Cardiac muscle cell (in vitro differentiated cells and primary cell): ENCODE measurements at regions not wholly inside any gene's neighbourhood (a gene's known extent, or its start where the extent isn't known, plus 50 kb on each side); places are given as distances from the start of the nearest gene placed in this dataset.

ENCODE experiments used
- DNase-seq, 2 donors: peaks; one replicate each; pipeline versions ENCODE4 v3.0.0 to v3.0.0-alpha.2; 2010 to 2017; ENCODE audit warnings: low read depth in 1 of 2, low spot score in 1 of 2
- H3K27ac ChIP-seq: fragments of 200-600 bp; sonication (generic); 2 replicates; pipeline ENCODE4 v1.5.1; 2016
- H3K27me3 ChIP-seq: fragments of 200-600 bp; sonication (generic); 2 replicates; pipeline ENCODE4 v1.6.0; 2016; ENCODE audit warnings: control low read depth
- H3K36me3 ChIP-seq: fragments of 200-600 bp; sonication (generic); 2 replicates; pipeline ENCODE4 v1.5.1; 2016; ENCODE audit warnings: control low read depth
- H3K4me1 ChIP-seq: fragments of 200-600 bp; sonication (generic); 2 replicates; pipeline ENCODE4 v1.8.1; 2017; ENCODE audit warnings: low read depth, mild to moderate bottlenecking, mixed run types
- H3K4me3 ChIP-seq: fragments of 200-600 bp; sonication (generic); 2 replicates; pipeline ENCODE4 v1.5.1; 2016; ENCODE audit warnings: mild to moderate bottlenecking
- H3K9me3 ChIP-seq: fragments of 200-600 bp; sonication (generic); 2 replicates; pipeline ENCODE4 v1.5.1; 2017; ENCODE audit warnings: low read depth, mild to moderate bottlenecking, control low read depth
- TF ChIP-seq, protein P1 (sequence below): IDR thresholded peaks from 2 replicates; pipeline ENCODE4 v1.5.1; 2012; ENCODE audit warnings: low read depth, mild to moderate bottlenecking, low read length

DNA sequence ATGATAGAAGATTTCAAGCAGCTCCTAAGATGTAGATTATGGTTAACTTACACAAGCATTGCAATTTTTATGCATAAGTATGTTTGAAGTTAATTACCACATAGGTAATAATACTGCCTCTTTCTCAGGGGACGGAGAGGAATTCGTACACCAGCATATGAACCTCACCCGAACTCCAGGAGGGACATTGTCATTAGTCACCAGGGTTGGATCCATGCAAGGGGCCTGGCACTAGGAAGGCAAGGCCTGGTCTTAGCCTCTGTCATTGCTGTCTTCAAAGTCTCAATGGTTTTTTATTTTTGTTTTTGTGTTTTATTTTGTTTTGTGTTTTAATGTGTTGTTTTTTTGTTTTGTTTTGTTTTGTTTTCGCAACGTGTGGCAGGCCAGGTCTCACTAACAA lies 145.6 kb upstream of the PPP2R2D start:
- Histone ChIP-seq H3K27me3 (no peaks in the 10 kb centered on the region), H3K9me3 (no peaks in the 10 kb centered on the region), H3K27ac (no peak overlapping the region), H3K4me1 (peaks cover 7% of the 10 kb centered on the region), H3K36me3 (no peaks in the 10 kb centered on the region), H3K4me3 (no peak overlapping the region)
- TF ChIP-seq, protein P1, sequence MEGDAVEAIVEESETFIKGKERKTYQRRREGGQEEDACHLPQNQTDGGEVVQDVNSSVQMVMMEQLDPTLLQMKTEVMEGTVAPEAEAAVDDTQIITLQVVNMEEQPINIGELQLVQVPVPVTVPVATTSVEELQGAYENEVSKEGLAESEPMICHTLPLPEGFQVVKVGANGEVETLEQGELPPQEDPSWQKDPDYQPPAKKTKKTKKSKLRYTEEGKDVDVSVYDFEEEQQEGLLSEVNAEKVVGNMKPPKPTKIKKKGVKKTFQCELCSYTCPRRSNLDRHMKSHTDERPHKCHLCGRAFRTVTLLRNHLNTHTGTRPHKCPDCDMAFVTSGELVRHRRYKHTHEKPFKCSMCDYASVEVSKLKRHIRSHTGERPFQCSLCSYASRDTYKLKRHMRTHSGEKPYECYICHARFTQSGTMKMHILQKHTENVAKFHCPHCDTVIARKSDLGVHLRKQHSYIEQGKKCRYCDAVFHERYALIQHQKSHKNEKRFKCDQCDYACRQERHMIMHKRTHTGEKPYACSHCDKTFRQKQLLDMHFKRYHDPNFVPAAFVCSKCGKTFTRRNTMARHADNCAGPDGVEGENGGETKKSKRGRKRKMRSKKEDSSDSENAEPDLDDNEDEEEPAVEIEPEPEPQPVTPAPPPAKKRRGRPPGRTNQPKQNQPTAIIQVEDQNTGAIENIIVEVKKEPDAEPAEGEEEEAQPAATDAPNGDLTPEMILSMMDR: no peak
- no peak for DNase-seq

- H3K4me3 ChIP-seq: no peak overlapping the region
- no peaks in the 10 kb centered on the region for H3K9me3 ChIP-seq
- no peaks in the 10 kb centered on the region for H3K4me1 ChIP-seq
- H3K27ac ChIP-seq: no peak overlapping the region
- TF ChIP-seq, protein P1: no peak
- no peaks in the 10 kb centered on the region for H3K36me3 ChIP-seq
- DNase-seq: no peak
- H3K27me3 ChIP-seq: no peaks in the 10 kb centered on the region
These were observed 143.3 kb upstream of the PPP2R2D start for GRCh38 chr10:131757285-131758058.

- Histone ChIP-seq H3K27ac (no peak overlapping the region), H3K27me3 (no peaks in the 10 kb centered on the region), H3K36me3 (no peaks in the 10 kb centered on the region), H3K4me3 (no peak overlapping the region), H3K4me1 (no peaks in the 10 kb centered on the region), H3K9me3 (no peaks in the 10 kb centered on the region)
- TF ChIP-seq, protein P1: no peak
- no peak for DNase-seq
These were observed 142.5 kb upstream of the PPP2R2D start for GRCh38 chr10:131758062-131758938.

GRCh38 chr10:131758939-131759301 lies 141.9 kb upstream of the PPP2R2D start:
- no peak for DNase-seq
- Histone ChIP-seq H3K4me1 (no peaks in the 10 kb centered on the region), H3K4me3 (no peak overlapping the region), H3K9me3 (no peaks in the 10 kb centered on the region), H3K36me3 (no peaks in the 10 kb centered on the region), H3K27me3 (no peaks in the 10 kb centered on the region), H3K27ac (no peak overlapping the region)
- TF ChIP-seq, protein P1: no peak

- Histone ChIP-seq H3K4me3 (no peak overlapping the region), H3K4me1 (no peaks in the 10 kb centered on the region), H3K27ac (no peak overlapping the region), H3K36me3 (no peaks in the 10 kb centered on the region), H3K27me3 (no peaks in the 10 kb centered on the region), H3K9me3 (no peaks in the 10 kb centered on the region)
- DNase-seq: no peak
- TF ChIP-seq, protein P1: no peak
These were observed 141.5 kb upstream of the PPP2R2D start for GRCh38 chr10:131759347-131759746.
